ENCODE measurements at regions not wholly inside any gene's neighbourhood (a gene's known extent, or its start where the extent isn't known, plus 50 kb on each side); places are given as distances from the start of the nearest gene placed in this dataset.

GRCh38 chr13:76123548-76123947 lies 487.4 kb downstream of the LMO7 start:
- no peaks in the 10 kb centered on the region for H3K36me3 ChIP-seq (ENCODE audit: insufficient read depth, low read length)
- H3K4me3 ChIP-seq (ENCODE audit: low read depth in 1 of 2, low read length in 2 of 2): no peak overlapping the region
- no peak overlapping the region for H3K9ac ChIP-seq (ENCODE audit: low read length)
- no peaks in the 10 kb centered on the region for H3K4me1 ChIP-seq (ENCODE audit: insufficient read depth, low read length)
- H3K27ac ChIP-seq (ENCODE audit: low read depth, low read length): no peak overlapping the region
- H3K9me3 ChIP-seq (ENCODE audit: low read length): peaks cover 8% of the 10 kb centered on the region
- no peaks in the 10 kb centered on the region for H3K27me3 ChIP-seq (ENCODE audit: control insufficient read depth in 1 of 2, insufficient read depth in 2 of 2, low read length in 2 of 2)

DNA sequence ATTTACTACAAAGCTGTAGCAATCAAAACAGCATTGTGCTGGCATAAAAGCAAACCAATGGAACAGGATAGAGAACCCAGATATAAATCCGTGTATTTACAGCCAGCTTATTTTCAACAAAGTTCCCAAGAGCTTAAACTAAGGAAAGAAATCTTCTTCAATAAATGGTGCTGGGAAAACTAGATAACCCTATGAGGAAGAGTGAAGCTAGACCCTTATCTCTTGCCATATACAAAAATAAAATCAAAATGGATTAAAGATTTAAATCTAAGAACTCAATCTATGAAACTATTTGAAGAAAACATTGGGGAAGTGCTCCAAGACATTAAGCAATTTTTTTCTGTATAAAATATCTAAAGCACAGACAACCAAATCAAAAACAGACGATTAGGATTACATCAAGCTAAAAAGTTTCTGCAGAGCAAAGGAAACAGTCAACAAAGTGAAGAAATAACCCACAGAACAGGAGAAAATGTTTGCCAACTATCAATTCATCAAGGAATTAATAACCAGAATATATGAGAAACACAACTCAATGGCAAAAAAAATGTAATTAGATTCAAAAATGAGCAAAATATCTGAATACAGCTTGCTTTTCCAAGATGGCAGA lies 480.7 kb downstream of the LMO7 start:
- H3K27me3 ChIP-seq (ENCODE audit: control insufficient read depth in 1 of 2, insufficient read depth in 2 of 2, low read length in 2 of 2): no peaks in the 10 kb centered on the region
- no peak overlapping the region for H3K4me3 ChIP-seq (ENCODE audit: low read depth in 1 of 2, low read length in 2 of 2)
- H3K9me3 ChIP-seq (ENCODE audit: low read length): no peaks in the 10 kb centered on the region
- no peak overlapping the region for H3K27ac ChIP-seq (ENCODE audit: low read depth, low read length)
- H3K4me1 ChIP-seq (ENCODE audit: insufficient read depth, low read length): no peaks in the 10 kb centered on the region
- no peak overlapping the region for H3K9ac ChIP-seq (ENCODE audit: low read length)
- H3K36me3 ChIP-seq (ENCODE audit: insufficient read depth, low read length): no peaks in the 10 kb centered on the region

GRCh38 chr13:76106763-76107162 lies 470.6 kb downstream of the LMO7 start:
- no peaks in the 10 kb centered on the region for H3K36me3 ChIP-seq (ENCODE audit: insufficient read depth, low read length)
- H3K4me1 ChIP-seq (ENCODE audit: insufficient read depth, low read length): no peaks in the 10 kb centered on the region
- no peaks in the 10 kb centered on the region for H3K9me3 ChIP-seq (ENCODE audit: low read length)
- no peaks in the 10 kb centered on the region for H3K27me3 ChIP-seq (ENCODE audit: control insufficient read depth in 1 of 2, insufficient read depth in 2 of 2, low read length in 2 of 2)
- H3K9ac ChIP-seq (ENCODE audit: low read length): no peak overlapping the region
- no peak overlapping the region for H3K27ac ChIP-seq (ENCODE audit: low read depth, low read length)
- H3K4me3 ChIP-seq (ENCODE audit: low read depth in 1 of 2, low read length in 2 of 2): no peak overlapping the region

DNA sequence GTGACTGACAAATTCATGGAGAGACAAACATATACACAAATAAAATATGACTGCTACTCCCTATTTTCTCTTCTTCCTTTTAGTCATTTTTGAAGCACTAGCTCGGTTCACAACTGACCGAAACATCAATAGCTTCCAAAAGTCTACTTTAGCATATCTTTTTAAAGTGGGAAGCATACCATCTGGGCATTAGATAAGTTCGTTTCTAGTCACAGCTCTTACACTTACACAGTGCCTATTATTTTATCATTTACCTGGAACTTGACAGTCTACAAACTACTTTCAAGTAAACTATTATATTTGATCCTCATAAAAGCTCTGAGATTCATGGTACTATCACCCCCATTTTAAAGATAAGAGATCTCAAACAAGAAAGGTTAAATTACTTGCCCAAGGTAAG lies 458.5 kb downstream of the LMO7 start:
- Histone ChIP-seq H3K9me3 (ENCODE audit: low read length) (no peaks in the 10 kb centered on the region), H3K4me3 (ENCODE audit: low read depth in 1 of 2, low read length in 2 of 2) (no peak overlapping the region), H3K27me3 (ENCODE audit: control insufficient read depth in 1 of 2, insufficient read depth in 2 of 2, low read length in 2 of 2) (no peaks in the 10 kb centered on the region), H3K27ac (ENCODE audit: low read depth, low read length) (no peak overlapping the region), H3K9ac (ENCODE audit: low read length) (no peak overlapping the region), H3K36me3 (ENCODE audit: insufficient read depth, low read length) (no peaks in the 10 kb centered on the region), H3K4me1 (ENCODE audit: insufficient read depth, low read length) (no peaks in the 10 kb centered on the region)

- H3K9me3 ChIP-seq (ENCODE audit: low read length): no peaks in the 10 kb centered on the region
Measured at GRCh38 chr13:76091076-76091475, 454.9 kb downstream of the LMO7 start.

DNA sequence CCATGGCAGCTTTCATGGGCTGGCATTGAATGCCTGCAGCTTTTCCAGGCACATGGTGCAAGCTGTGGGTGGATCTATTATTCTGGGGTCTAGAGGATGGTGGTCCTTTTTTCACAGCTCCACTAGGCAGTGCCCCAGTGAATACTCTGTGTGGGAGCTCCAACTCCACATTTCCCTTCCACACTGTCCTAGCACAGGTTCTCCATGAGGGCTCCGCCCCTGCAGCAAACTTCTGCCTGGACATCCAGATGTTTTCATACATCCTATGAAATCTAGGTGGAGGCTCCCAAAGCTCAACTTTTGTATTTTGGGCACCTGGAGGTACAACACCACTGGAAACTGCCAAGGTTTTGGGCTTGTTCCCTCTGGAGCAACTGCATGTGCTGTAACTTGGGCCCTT lies 450.6 kb downstream of the LMO7 start:
- Histone ChIP-seq H3K9me3 (ENCODE audit: low read length) (no peaks in the 10 kb centered on the region), H3K4me3 (ENCODE audit: low read depth in 1 of 2, low read length in 2 of 2) (no peak overlapping the region), H3K4me1 (ENCODE audit: insufficient read depth, low read length) (no peaks in the 10 kb centered on the region), H3K36me3 (ENCODE audit: insufficient read depth, low read length) (no peaks in the 10 kb centered on the region), H3K27me3 (ENCODE audit: control insufficient read depth in 1 of 2, insufficient read depth in 2 of 2, low read length in 2 of 2) (no peaks in the 10 kb centered on the region), H3K27ac (ENCODE audit: low read depth, low read length) (no peak overlapping the region), H3K9ac (ENCODE audit: low read length) (no peak overlapping the region)

More at GRCh38 chr13:76091076-76091475, 454.9 kb downstream of the LMO7 start:
- Histone ChIP-seq H3K36me3 (ENCODE audit: insufficient read depth, low read length) (no peaks in the 10 kb centered on the region), H3K27me3 (ENCODE audit: control insufficient read depth in 1 of 2, insufficient read depth in 2 of 2, low read length in 2 of 2) (no peaks in the 10 kb centered on the region), H3K27ac (ENCODE audit: low read depth, low read length) (no peak overlapping the region), H3K4me3 (ENCODE audit: low read depth in 1 of 2, low read length in 2 of 2) (no peak overlapping the region), H3K4me1 (ENCODE audit: insufficient read depth, low read length) (no peaks in the 10 kb centered on the region), H3K9ac (ENCODE audit: low read length) (no peak overlapping the region)

DNA sequence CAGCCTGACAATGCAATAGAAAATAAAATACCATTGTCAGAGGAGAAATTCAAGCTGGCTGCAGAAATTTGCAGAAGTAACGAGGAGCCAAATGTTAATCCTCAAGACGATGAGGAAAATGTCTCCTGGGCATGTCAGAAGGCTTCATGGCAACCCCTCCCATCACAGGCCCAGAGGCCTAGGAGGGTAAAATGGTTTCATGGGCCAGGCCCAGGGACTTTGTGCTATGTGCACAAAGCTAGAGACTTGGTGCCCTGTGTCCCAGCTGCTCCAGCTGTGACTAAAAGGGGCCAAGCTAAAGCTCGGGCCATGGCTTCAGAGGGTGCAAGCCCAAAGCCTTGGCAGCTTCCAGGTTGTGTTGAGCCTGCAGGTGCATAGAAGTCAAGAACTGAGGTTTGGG lies 431.7 kb downstream of the LMO7 start:
- Histone ChIP-seq H3K4me3 (ENCODE audit: low read depth in 1 of 2, low read length in 2 of 2) (no peak overlapping the region), H3K27me3 (ENCODE audit: control insufficient read depth in 1 of 2, insufficient read depth in 2 of 2, low read length in 2 of 2) (no peaks in the 10 kb centered on the region), H3K9me3 (ENCODE audit: low read length) (no peaks in the 10 kb centered on the region), H3K9ac (ENCODE audit: low read length) (no peak overlapping the region), H3K4me1 (ENCODE audit: insufficient read depth, low read length) (no peaks in the 10 kb centered on the region), H3K36me3 (ENCODE audit: insufficient read depth, low read length) (no peaks in the 10 kb centered on the region), H3K27ac (ENCODE audit: low read depth, low read length) (no peak overlapping the region)

DNA sequence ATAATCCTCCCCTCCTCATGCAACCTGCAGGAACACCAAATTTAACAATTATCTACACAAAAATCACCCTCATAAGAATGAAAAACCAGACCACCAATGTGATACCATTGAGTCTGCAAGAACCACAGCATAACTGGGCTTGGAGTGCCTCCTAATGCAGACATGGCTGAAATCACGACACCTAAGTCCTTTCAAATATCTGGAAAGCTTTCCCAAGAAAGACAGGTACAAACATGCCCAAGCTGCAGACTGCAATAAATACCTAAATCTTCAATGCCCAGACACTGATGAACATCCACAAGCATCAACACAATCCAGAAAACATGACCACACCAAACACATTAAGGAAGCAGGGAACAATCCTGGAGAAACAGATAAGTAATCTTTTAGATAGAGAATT lies 417.1 kb downstream of the LMO7 start:
- H3K27me3 ChIP-seq (ENCODE audit: control insufficient read depth in 1 of 2, insufficient read depth in 2 of 2, low read length in 2 of 2): no peaks in the 10 kb centered on the region
- no peak overlapping the region for H3K4me3 ChIP-seq (ENCODE audit: low read depth in 1 of 2, low read length in 2 of 2)
- H3K9me3 ChIP-seq (ENCODE audit: low read length): no peaks in the 10 kb centered on the region
- H3K9ac ChIP-seq (ENCODE audit: low read length): no peak overlapping the region
- no peaks in the 10 kb centered on the region for H3K4me1 ChIP-seq (ENCODE audit: insufficient read depth, low read length)
- no peaks in the 10 kb centered on the region for H3K36me3 ChIP-seq (ENCODE audit: insufficient read depth, low read length)
- no peak overlapping the region for H3K27ac ChIP-seq (ENCODE audit: low read depth, low read length)

GRCh38 chr13:76049376-76049746 lies 413.2 kb downstream of the LMO7 start:
- no peaks in the 10 kb centered on the region for H3K36me3 ChIP-seq (ENCODE audit: insufficient read depth, low read length)
- no peak overlapping the region for H3K4me3 ChIP-seq (ENCODE audit: low read depth in 1 of 2, low read length in 2 of 2)
- H3K4me1 ChIP-seq (ENCODE audit: insufficient read depth, low read length): no peaks in the 10 kb centered on the region
- H3K27me3 ChIP-seq (ENCODE audit: control insufficient read depth in 1 of 2, insufficient read depth in 2 of 2, low read length in 2 of 2): no peaks in the 10 kb centered on the region
- no peaks in the 10 kb centered on the region for H3K9me3 ChIP-seq (ENCODE audit: low read length)
- no peak overlapping the region for H3K27ac ChIP-seq (ENCODE audit: low read depth, low read length)
- H3K9ac ChIP-seq (ENCODE audit: low read length): no peak overlapping the region

DNA sequence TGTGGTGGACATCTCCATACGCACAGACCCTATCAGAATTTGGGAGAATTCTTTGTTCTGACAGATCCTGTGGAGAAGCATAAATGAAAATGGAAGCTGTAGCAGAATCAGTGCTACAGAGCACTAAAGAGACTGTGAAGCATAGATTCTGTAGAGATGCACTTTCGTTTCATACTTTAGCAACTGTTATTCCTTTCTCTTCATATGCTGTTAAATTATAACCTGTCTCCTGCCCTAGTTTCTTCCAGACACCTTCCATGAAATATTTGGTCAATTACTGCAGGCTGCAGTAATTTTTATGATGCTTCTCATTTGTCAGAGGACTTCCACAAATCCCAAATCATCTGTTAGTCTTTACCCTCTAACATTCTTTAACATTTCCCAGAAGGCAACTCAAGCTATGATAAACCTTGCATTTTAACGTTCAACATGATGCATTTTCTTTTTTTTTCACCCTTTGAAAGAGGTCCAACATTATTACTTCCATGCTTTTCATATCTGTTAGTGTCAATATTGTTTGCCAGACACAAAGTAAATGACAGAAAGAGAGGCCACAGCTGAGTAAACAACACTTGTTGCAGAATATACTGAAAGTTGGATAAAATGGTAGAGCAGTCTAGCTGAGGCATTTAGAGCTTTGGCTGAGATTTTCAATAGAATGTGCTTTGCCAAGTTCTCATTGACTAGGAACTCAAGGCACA lies 412.7 kb downstream of the LMO7 start:
- H3K4me1 ChIP-seq (ENCODE audit: insufficient read depth, low read length): no peaks in the 10 kb centered on the region
- H3K4me3 ChIP-seq (ENCODE audit: low read depth in 1 of 2, low read length in 2 of 2): no peak overlapping the region
- no peak overlapping the region for H3K9ac ChIP-seq (ENCODE audit: low read length)
- no peaks in the 10 kb centered on the region for H3K27me3 ChIP-seq (ENCODE audit: control insufficient read depth in 1 of 2, insufficient read depth in 2 of 2, low read length in 2 of 2)
- no peaks in the 10 kb centered on the region for H3K36me3 ChIP-seq (ENCODE audit: insufficient read depth, low read length)
- H3K27ac ChIP-seq (ENCODE audit: low read depth, low read length): no peak overlapping the region
- no peaks in the 10 kb centered on the region for H3K9me3 ChIP-seq (ENCODE audit: low read length)

- H3K4me1 ChIP-seq (ENCODE audit: insufficient read depth, low read length): no peaks in the 10 kb centered on the region
- H3K4me3 ChIP-seq (ENCODE audit: low read depth in 1 of 2, low read length in 2 of 2): no peak overlapping the region
- H3K9ac ChIP-seq (ENCODE audit: low read length): no peak overlapping the region
- H3K9me3 ChIP-seq (ENCODE audit: low read length): no peaks in the 10 kb centered on the region
- no peak overlapping the region for H3K27ac ChIP-seq (ENCODE audit: low read depth, low read length)
- H3K27me3 ChIP-seq (ENCODE audit: control insufficient read depth in 1 of 2, insufficient read depth in 2 of 2, low read length in 2 of 2): no peaks in the 10 kb centered on the region
- H3K36me3 ChIP-seq (ENCODE audit: insufficient read depth, low read length): no peaks in the 10 kb centered on the region
Measured at GRCh38 chr13:76048131-76048530, 412.0 kb downstream of the LMO7 start.

- Histone ChIP-seq H3K4me3 (ENCODE audit: low read depth in 1 of 2, low read length in 2 of 2) (no peak overlapping the region), H3K9ac (ENCODE audit: low read length) (no peak overlapping the region), H3K27me3 (ENCODE audit: control insufficient read depth in 1 of 2, insufficient read depth in 2 of 2, low read length in 2 of 2) (no peaks in the 10 kb centered on the region), H3K36me3 (ENCODE audit: insufficient read depth, low read length) (no peaks in the 10 kb centered on the region), H3K27ac (ENCODE audit: low read depth, low read length) (no peak overlapping the region), H3K4me1 (ENCODE audit: insufficient read depth, low read length) (no peaks in the 10 kb centered on the region), H3K9me3 (ENCODE audit: low read length) (no peaks in the 10 kb centered on the region)
Measured at GRCh38 chr13:76043874-76044273, 407.7 kb downstream of the LMO7 start.
